Skin epidermis (tissue), 12 donors: ENCODE measurements at regions not wholly inside any gene's neighbourhood (a gene's known extent, or its start where the extent isn't known, plus 50 kb on each side); places are given as distances from the start of the nearest gene placed in this dataset.

Source experiments
- H3K27ac ChIP-seq, 21 experiments: fragments of 200-600 bp; sonication (generic) in 11 of 21; one replicate each; pipeline ENCODE4 v1.5.0; 2020; ENCODE audit warnings: mild to moderate bottlenecking in 3 of 21, inconsistent platforms in 2 of 21, moderate library complexity in 2 of 21
- H3K4me3 ChIP-seq, 7 experiments: fragments of 200-600 bp; sonication (generic) in 2 of 7; one replicate each; pipeline ENCODE4 v1.5.0; 2020; ENCODE audit warnings: inconsistent platforms in 2 of 7, mild to moderate bottlenecking in 2 of 7, moderate library complexity in 1 of 7

GRCh38 chr11:92276773-92277172 lies 52.2 kb downstream of the FAT3 start:
- H3K27ac ChIP-seq, result no peak overlapping the region

DNA sequence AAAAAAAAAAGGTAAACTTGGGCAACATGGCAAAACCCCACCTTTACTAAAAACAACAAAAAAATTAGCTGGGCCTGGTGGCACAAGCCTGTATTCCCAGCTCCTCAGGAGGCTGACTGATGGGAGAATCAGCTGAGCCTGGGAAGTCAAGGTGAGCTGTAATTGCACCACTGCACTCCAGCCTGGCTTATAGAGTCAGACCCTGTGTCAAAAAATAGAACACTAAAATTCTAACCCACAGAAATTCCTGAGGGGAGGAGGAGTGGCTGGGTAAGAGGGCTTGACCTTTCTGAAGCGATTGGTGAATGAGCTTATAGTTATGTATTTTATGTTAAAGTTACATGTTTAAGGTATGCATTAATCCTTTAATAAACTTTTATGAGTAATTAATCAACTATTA lies 53.3 kb downstream of the FAT3 start:
- Histone ChIP-seq H3K27ac (no peak overlapping the region), H3K4me3 (no peak overlapping the region)

More at GRCh38 chr11:92276773-92277172, 52.2 kb downstream of the FAT3 start:
- H3K4me3 ChIP-seq, result no peak overlapping the region

DNA sequence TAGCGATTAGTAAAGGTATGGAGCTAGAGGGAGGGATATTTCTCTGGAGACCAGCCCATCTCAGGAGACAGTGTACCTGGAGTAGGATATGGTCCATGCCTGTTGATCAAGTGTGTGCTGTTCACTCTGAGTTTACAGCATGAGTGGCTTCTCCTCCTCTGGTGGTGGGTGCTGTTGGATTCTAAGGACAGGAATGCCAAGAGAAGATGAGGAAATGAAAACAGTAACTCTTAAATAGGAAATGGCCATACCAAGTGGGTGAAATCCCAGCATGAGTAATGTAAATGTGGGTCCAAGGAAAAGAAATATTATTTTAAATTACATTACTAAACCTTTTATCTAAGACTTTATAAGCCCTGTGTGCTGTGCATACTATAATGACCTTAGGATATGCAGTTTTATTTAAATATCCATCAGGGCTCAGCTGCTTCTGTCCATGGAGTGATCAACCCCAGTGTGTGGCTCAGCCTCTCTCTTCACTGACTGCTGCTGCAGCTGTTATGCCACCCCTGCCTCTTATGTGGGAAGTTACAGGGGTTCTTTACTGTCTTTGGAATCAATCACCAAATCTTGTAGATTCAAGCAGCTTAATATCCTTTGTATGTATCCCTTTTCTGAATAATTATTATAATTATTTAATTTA lies 54.3 kb downstream of the FAT3 start:
- Histone ChIP-seq H3K4me3 (no peak overlapping the region), H3K27ac (no peak overlapping the region)

DNA sequence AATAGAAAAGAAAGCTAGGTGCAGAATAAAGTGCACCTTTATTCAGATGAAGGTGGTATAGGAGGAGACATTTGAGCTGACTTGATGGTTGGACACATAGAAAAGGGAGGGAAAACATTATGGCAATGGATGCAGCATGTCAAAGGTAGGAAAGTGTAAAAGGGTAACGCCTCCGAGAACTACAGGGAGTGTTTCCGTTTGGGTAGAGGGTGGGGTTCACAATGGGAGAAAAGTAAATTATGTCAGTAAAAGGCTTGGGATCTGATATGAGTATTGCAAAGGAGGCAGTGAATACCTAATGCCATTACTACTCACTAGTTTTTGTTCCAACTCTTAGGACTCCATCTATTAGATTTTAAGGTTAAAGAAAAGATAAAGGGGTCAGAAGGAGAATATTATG lies 59.5 kb downstream of the FAT3 start:
- Histone ChIP-seq H3K27ac (no peak overlapping the region), H3K4me3 (no peak overlapping the region)

- Histone ChIP-seq H3K4me3 (no peak overlapping the region), H3K27ac (no peak overlapping the region)
Measured at GRCh38 chr11:92284558-92284957, 59.9 kb downstream of the FAT3 start.

- Histone ChIP-seq H3K27ac (no peak overlapping the region), H3K4me3 (no peak overlapping the region)
Measured at GRCh38 chr11:92285776-92286175, 61.2 kb downstream of the FAT3 start.

GRCh38 chr11:92286709-92287108 lies 62.1 kb downstream of the FAT3 start:
- Histone ChIP-seq H3K4me3 (no peak overlapping the region), H3K27ac (no peak overlapping the region)

DNA sequence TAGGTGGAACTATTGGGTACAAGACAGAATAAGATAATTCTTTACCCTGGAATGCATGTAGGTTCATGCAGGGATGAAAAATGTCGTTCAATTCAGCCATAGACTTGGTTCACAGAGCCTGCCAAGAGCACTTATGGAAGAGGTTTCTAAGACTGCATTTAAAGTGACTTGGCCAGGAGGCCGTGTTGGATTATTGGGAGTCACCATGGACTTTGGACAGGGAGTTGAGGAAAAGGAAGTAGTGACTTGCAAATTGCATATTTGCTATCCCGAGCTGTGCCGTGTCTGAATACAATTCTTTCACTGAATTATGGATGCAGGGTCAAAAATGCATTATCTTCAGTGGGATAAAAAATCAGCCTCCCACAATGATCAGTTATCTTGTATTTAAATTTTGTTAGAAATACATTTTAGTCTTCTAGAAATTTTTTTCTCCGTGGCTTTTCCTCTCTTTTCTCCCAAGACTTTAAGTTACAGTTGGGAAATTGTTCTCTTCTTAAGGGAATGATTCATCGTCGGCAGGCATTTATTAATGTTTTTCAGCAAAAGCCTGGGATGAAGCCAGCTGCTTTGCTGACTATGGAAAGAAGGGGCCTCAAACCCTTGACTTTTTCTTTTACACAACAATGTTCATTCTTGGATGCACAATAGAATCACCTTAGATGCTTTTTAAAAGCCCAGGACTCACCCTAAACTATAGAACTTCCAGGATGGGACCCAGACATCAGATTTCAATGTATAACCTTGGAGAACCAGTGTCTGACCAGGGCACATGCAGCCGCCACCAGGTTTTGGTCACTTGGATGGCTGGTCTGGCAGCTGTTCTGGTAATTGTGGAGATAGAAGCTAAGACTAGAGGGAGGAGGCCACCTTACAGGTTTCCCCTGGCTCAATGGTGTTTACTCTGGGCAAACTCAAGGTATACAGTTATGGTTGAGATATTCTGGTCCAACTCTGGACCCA lies 70.8 kb downstream of the FAT3 start:
- no peak overlapping the region for H3K27ac ChIP-seq
- no peak overlapping the region for H3K4me3 ChIP-seq

DNA sequence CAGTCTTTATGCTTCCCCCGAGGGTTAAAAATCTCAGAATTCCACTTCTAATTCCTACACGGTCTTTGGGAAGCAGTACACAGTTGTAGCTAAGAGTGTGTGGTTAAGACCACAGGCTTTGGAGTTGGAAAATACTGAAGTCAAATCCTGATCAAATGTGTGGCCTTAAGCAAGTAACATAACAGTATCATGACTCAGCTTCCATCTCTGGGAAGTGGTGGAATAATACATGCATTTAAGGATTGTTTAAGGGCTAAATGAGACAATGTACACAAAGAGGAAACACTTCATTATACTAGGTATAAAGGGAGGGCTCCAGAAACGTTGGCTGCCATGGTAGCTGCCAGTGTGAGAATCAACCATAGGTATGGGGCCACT lies 71.5 kb downstream of the FAT3 start:
- H3K27ac ChIP-seq, result no peak overlapping the region
- no peak overlapping the region for H3K4me3 ChIP-seq

GRCh38 chr11:92297567-92298553 lies 73.2 kb downstream of the FAT3 start:
- Histone ChIP-seq H3K27ac (no peak overlapping the region), H3K4me3 (no peak overlapping the region)

DNA sequence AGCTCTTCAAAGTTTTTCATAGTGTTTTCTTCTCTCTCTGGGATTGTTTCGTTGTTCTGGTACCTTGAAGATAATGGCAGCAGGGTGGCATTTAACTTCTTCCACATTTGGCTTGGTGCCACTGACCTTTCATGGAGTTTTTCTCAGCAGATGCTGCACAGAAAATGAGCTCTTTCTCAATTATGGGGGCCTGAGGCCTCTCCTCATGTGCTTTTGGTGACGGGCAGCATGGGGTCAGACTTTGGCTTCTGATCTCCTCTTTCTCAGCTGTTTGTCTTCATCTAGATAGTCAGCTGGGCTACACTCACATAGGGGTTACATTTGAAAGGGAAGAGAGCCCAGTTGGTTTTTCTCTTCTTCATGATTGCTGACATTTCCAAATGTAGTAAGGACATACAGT lies 76.3 kb downstream of the FAT3 start:
- Histone ChIP-seq H3K4me3 (no peak overlapping the region), H3K27ac (no peak overlapping the region)

- no peak overlapping the region for H3K4me3 ChIP-seq
- H3K27ac ChIP-seq, result no peak overlapping the region
Measured at GRCh38 chr11:92302770-92303169, 78.2 kb downstream of the FAT3 start.

- Histone ChIP-seq H3K27ac (no peak overlapping the region), H3K4me3 (no peak overlapping the region)
Measured at GRCh38 chr11:92304271-92304670, 79.7 kb downstream of the FAT3 start.

- Histone ChIP-seq H3K4me3 (no peak overlapping the region), H3K27ac (peak overlapping the region in 1 of 21 experiments; percentile 30)
Measured at GRCh38 chr11:92306966-92307510, 82.4 kb downstream of the FAT3 start.

- peak overlapping the region in 1 of 21 experiments; percentile 51 for H3K27ac ChIP-seq
- H3K4me3 ChIP-seq, result no peak overlapping the region
Measured at GRCh38 chr11:92308366-92308765, 83.7 kb downstream of the FAT3 start.

- Histone ChIP-seq H3K27ac (no peak overlapping the region), H3K4me3 (no peak overlapping the region)
Measured at GRCh38 chr11:92311616-92312449, 87.2 kb downstream of the FAT3 start.

- no peak overlapping the region for H3K4me3 ChIP-seq
- H3K27ac ChIP-seq, result no peak overlapping the region
Measured at GRCh38 chr11:92313784-92314183, 89.2 kb downstream of the FAT3 start.

DNA sequence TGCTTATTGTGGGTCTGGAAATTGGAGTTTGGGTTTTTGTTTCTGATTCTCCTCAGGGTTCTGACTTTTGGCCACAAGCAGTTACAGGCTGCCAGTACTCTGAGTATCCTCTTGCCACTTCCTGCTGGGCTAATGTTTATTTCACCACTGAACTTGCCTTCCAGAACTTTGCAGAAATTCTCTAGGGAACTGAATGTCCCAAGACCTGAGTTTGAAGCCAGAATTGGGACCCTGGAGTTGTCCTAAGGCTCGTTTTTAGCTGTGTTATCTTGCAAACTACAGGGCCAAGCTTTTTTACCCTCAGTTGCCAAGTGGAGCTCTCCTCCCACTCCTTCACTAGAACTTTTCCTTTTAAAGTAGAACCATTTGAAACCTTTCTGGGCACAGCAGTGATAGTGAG lies 89.9 kb downstream of the FAT3 start:
- H3K27ac ChIP-seq, result no peak overlapping the region
- no peak overlapping the region for H3K4me3 ChIP-seq
